WTC11 (cell line): ENCODE measurements at regions not wholly inside any gene's neighbourhood (a gene's known extent, or its start where the extent isn't known, plus 50 kb on each side); places are given as distances from the start of the nearest gene placed in this dataset.

Experiments used
- ATAC-seq: fragments of 200-7000 bp; cut with Tn5 transposase; 2 replicates; pipeline ENCODE4 v1.10.0; 2021; ENCODE audit warnings: mild to moderate bottlenecking, moderate library complexity
- CTCF ChIA-PET: fragments of 300-600 bp; sonication (Branson Sonifier 250); formaldehyde crosslinking; loops from one replicate; lab custom pipeline; 2021; ENCODE audit warnings: antibody characterized with exemption; lab: Charles Lee
- POLR2A ChIA-PET: fragments of 350-600 bp; sonication (Branson Sonifier 250); formaldehyde crosslinking; loops from one replicate; lab custom pipeline; 2021; ENCODE audit warnings: antibody characterized with exemption; lab: Charles Lee
- DNase-seq: peaks from one replicate; pipeline ENCODE4 v3.0.0; 2021; ENCODE audit warnings: low spot score
- H3K27ac Mint-ChIP-seq: 2 replicates; pipeline ENCODE4 v1.8.0; 2021; ENCODE audit warnings: mixed read lengths
- H3K27me3 Mint-ChIP-seq: 2 replicates; pipeline ENCODE4 v1.8.0; 2021; ENCODE audit warnings: low read depth, mild to moderate bottlenecking, moderate library complexity, mixed read lengths
- H3K36me3 Mint-ChIP-seq: 2 replicates; pipeline ENCODE4 v1.8.0; 2021; ENCODE audit warnings: mixed read lengths
- H3K4me1 Mint-ChIP-seq: 2 replicates; pipeline ENCODE4 v1.8.0; 2022; ENCODE audit warnings: mixed read lengths
- H3K4me3 Mint-ChIP-seq: 2 replicates; pipeline ENCODE4 v1.8.0; 2021; ENCODE audit warnings: mild to moderate bottlenecking, moderate library complexity, mixed read lengths
- H3K9me3 Mint-ChIP-seq: 2 replicates; pipeline ENCODE4 v1.8.0; 2021; ENCODE audit warnings: mixed read lengths
- ARID4B ChIP-seq: sonication (generic); formaldehyde crosslinking; IDR thresholded peaks from 2 replicates; pipeline ENCODE4 v1.8.0; 2023; ENCODE audit warnings: missing genetic modification reagents, mild to moderate bottlenecking, borderline replicate concordance
- CBFB ChIP-seq: sonication (generic); formaldehyde crosslinking; IDR thresholded peaks from 2 replicates; pipeline ENCODE4 v1.8.1; 2022; ENCODE audit warnings: mild to moderate bottlenecking, low read depth, missing genetic modification reagents
- CDX4 ChIP-seq: fragments of 250-450 bp; sonication (Bioruptor Pico); IDR thresholded peaks from 2 replicates; pipeline ENCODE4 v1.9.0; 2021; ENCODE audit warnings: moderate library complexity, mild to moderate bottlenecking, inconsistent platforms, borderline replicate concordance
- ERG ChIP-seq: fragments of 250-450 bp; sonication (Bioruptor Pico); IDR thresholded peaks from 2 replicates; pipeline ENCODE4 v1.8.0; 2021; ENCODE audit warnings: mild to moderate bottlenecking
- FOXJ3 ChIP-seq: sonication (generic); formaldehyde crosslinking; IDR thresholded peaks from 2 replicates; pipeline ENCODE4 v1.9.0; 2021; ENCODE audit warnings: missing genetic modification reagents, mild to moderate bottlenecking, borderline replicate concordance
- IRF1 ChIP-seq: sonication (generic); formaldehyde crosslinking; IDR thresholded peaks from 2 replicates; pipeline ENCODE4 v1.8.0; 2023; ENCODE audit warnings: missing genetic modification reagents
- JAZF1 ChIP-seq: fragments of 250-450 bp; sonication (Bioruptor Pico); IDR thresholded peaks from 2 replicates; pipeline ENCODE4 v1.9.0; 2021; ENCODE audit warnings: moderate library complexity, mild to moderate bottlenecking, inconsistent platforms
- JUN ChIP-seq: sonication (generic); formaldehyde crosslinking; IDR thresholded peaks from 2 replicates; pipeline ENCODE4 v1.8.0; 2023; ENCODE audit warnings: mild to moderate bottlenecking, missing genetic modification reagents
- MYBL2 ChIP-seq: sonication (generic); formaldehyde crosslinking; IDR thresholded peaks from 2 replicates; pipeline ENCODE4 v1.8.1; 2023; ENCODE audit warnings: mild to moderate bottlenecking, moderate library complexity, missing genetic modification reagents
- NFATC4 ChIP-seq: fragments of 250-450 bp; sonication (Bioruptor Pico); IDR thresholded peaks from 2 replicates; pipeline ENCODE4 v1.9.0; 2021; ENCODE audit warnings: mild to moderate bottlenecking
- NFE2L1 ChIP-seq: sonication (generic); formaldehyde crosslinking; IDR thresholded peaks from 2 replicates; pipeline ENCODE4 v1.8.1; 2023; ENCODE audit warnings: missing genetic modification reagents
- PREB ChIP-seq: sonication (generic); formaldehyde crosslinking; IDR thresholded peaks from 2 replicates; pipeline ENCODE4 v1.8.1; 2022; ENCODE audit warnings: mild to moderate bottlenecking, missing genetic modification reagents, moderate library complexity, borderline replicate concordance
- RORB ChIP-seq: fragments of 250-450 bp; sonication (Bioruptor Pico); IDR thresholded peaks from 2 replicates; pipeline ENCODE4 v1.9.0; 2021; ENCODE audit warnings: mild to moderate bottlenecking
- SP1 ChIP-seq: sonication (generic); formaldehyde crosslinking; conservative IDR thresholded peaks from 2 replicates; pipeline ENCODE4 v1.8.1; 2022; ENCODE audit warnings: missing genetic modification reagents
- USF1 ChIP-seq: sonication (generic); formaldehyde crosslinking; IDR thresholded peaks from 2 replicates; pipeline ENCODE4 v1.8.0; 2022; ENCODE audit warnings: mild to moderate bottlenecking, missing genetic modification reagents
- ZBTB21 ChIP-seq: sonication (generic); formaldehyde crosslinking; IDR thresholded peaks from 2 replicates; pipeline ENCODE4 v1.8.1; 2023; ENCODE audit warnings: mild to moderate bottlenecking, missing genetic modification reagents, borderline replicate concordance
- ZMAT4 ChIP-seq: fragments of 250-450 bp; sonication (Bioruptor Pico); IDR thresholded peaks from 2 replicates; pipeline ENCODE4 v1.9.0; 2021; ENCODE audit warnings: mild to moderate bottlenecking
- ZNF138 ChIP-seq: sonication (generic); formaldehyde crosslinking; conservative IDR thresholded peaks from 2 replicates; pipeline ENCODE4 v1.8.1; 2022; ENCODE audit warnings: mild to moderate bottlenecking, moderate library complexity, missing genetic modification reagents
- ZNF232 ChIP-seq: sonication (generic); formaldehyde crosslinking; IDR thresholded peaks from 2 replicates; pipeline ENCODE4 v1.8.0; 2022; ENCODE audit warnings: mild to moderate bottlenecking, missing genetic modification reagents
- ZSCAN18 ChIP-seq: fragments of 250-450 bp; sonication (Bioruptor Pico); IDR thresholded peaks from 2 replicates; pipeline ENCODE4 v2.1.2; 2022; ENCODE audit warnings: mild to moderate bottlenecking, moderate library complexity

- CTCF ChIA-PET, result no interaction called here
These were observed 102.4 kb downstream of the BARX1 start for GRCh38 chr9:93852728-93853127.

More at GRCh38 chr9:93852728-93853127, 102.4 kb downstream of the BARX1 start:
- DNase-seq (no peak), ATAC-seq (no peak)
- Mint-ChIP-seq H3K4me1 (peaks cover 8% of the 10 kb centered on the region), H3K27me3 (no peaks in the 10 kb centered on the region; the same call in 1 of the 2 replicates), H3K27ac (no peak overlapping the region), H3K9me3 (peaks cover 4% of the 10 kb centered on the region; the same call in 1 of the 2 replicates), H3K4me3 (no peak overlapping the region), H3K36me3 (no peaks in the 10 kb centered on the region)
- TF ChIP-seq IRF1 (CRISPR knock-in tag) (no peak), MYBL2 (no peak), ZNF138 (CRISPR knock-in tag) (no peak), NFE2L1 (CRISPR knock-in tag) (no peak), SP1 (CRISPR knock-in tag) (no peak), USF1 (no peak), JAZF1 (no peak), ZSCAN18 (CRISPR knock-in tag) (no peak), CBFB (CRISPR knock-in tag) (no peak), PREB (CRISPR knock-in tag) (no peak), ARID4B (CRISPR knock-in tag) (no peak), CDX4 (CRISPR knock-in tag) (no peak), JUN (no peak), FOXJ3 (no peak), ZMAT4 (CRISPR knock-in tag) (no peak), ZNF232 (CRISPR knock-in tag) (no peak), NFATC4 (no peak), RORB (CRISPR knock-in tag) (no peak), ERG (no peak), ZBTB21 (no peak)
- TF ChIP-seq, all 79 proteins: peak for 0
- POLR2A ChIA-PET, result no interaction called here
